Endothelial cell of umbilical vein (primary cell): ENCODE measurements at regions not wholly inside any gene's neighbourhood (a gene's known extent, or its start where the extent isn't known, plus 50 kb on each side); places are given as distances from the start of the nearest gene placed in this dataset.

Experiments
- EZH2 ChIP-seq: IDR thresholded peaks from 2 replicates; pipeline ENCODE4 v1.6.1; 2012; ENCODE audit warnings: borderline replicate concordance, low read depth, mild to moderate bottlenecking, moderate library complexity, low read length, inconsistent platforms; ENCODE audit not compliant: severe bottlenecking
- JUN ChIP-seq: IDR thresholded peaks from 2 replicates; pipeline ENCODE4 v1.6.1; 2011; ENCODE audit warnings: borderline replicate concordance, low read depth; ENCODE audit not compliant: insufficient read length, insufficient read depth
- POLR2A ChIP-seq: IDR thresholded peaks from 2 replicates; pipeline ENCODE4 v1.6.1; 2012; ENCODE audit warnings: low read depth, mild to moderate bottlenecking, control low read depth, low read length
- TF ChIP-seq, protein P1 (sequence below), 2 donors: IDR thresholded peaks; 1 replicate in 1 of 2; 2 replicates in 1 of 2; pipeline ENCODE4 v1.5.1; 2011; ENCODE audit warnings: low read length in 2 of 2, mild to moderate bottlenecking in 2 of 2, moderate library complexity in 2 of 2, control low read depth in 1 of 2, inconsistent platforms in 1 of 2, low read depth in 1 of 2; ENCODE audit not compliant: insufficient read depth in 1 of 2; ENCODE audit errors: extremely low read depth in 1 of 2
- TF ChIP-seq, protein P2 (sequence below): IDR thresholded peaks from 2 replicates; pipeline ENCODE4 v1.6.1; 2011; ENCODE audit not compliant: insufficient read depth, insufficient read length

DNA sequence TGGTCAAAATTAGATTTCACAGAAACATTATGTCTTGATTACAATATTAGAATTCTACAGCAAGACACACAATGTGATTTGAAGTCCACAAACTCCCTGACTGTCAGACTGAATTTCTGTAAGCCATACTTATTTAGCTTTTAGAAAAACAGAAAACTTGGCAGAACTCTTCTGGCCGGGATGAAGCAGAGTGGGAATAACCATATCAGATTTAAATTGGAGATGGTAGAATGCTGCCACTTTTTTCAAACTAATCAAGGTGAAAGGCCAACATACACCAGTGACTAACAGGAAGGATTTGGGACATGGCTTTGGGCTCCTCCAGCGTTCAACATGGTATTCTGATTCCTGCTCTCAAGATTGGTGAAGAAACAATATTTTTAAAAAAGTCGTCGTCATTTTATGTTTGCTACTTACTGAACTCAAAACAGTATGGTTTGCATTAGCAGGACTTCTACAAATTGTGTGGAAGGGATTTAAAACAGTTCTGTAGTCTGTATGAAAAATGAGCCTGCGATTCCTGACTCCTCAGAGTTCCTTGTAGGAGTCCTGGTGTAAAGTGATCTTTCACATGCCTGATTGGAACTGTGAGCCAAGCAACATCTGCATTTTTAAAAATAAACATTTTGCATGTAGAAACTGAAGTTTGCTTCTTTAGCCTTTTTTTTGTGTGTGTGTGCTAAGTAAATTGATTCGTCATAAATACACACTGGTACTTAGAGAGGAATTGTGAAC lies 297.9 kb upstream of the SOX4 start:
- TF ChIP-seq, protein P1, sequence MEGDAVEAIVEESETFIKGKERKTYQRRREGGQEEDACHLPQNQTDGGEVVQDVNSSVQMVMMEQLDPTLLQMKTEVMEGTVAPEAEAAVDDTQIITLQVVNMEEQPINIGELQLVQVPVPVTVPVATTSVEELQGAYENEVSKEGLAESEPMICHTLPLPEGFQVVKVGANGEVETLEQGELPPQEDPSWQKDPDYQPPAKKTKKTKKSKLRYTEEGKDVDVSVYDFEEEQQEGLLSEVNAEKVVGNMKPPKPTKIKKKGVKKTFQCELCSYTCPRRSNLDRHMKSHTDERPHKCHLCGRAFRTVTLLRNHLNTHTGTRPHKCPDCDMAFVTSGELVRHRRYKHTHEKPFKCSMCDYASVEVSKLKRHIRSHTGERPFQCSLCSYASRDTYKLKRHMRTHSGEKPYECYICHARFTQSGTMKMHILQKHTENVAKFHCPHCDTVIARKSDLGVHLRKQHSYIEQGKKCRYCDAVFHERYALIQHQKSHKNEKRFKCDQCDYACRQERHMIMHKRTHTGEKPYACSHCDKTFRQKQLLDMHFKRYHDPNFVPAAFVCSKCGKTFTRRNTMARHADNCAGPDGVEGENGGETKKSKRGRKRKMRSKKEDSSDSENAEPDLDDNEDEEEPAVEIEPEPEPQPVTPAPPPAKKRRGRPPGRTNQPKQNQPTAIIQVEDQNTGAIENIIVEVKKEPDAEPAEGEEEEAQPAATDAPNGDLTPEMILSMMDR (IDR thresholded peaks at IDR 0.05; ENCODE audit: extremely low read depth in 1 of 2, insufficient read depth in 1 of 2, low read depth in 1 of 2, low read length in 2 of 2): no peak
- no peak for TF ChIP-seq POLR2A
- TF ChIP-seq EZH2: no peak
- TF ChIP-seq, protein P2, sequence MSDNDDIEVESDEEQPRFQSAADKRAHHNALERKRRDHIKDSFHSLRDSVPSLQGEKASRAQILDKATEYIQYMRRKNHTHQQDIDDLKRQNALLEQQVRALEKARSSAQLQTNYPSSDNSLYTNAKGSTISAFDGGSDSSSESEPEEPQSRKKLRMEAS: no peak
- TF ChIP-seq JUN: no peak
